Keratinocyte (primary cell): ENCODE measurements at regions not wholly inside any gene's neighbourhood (a gene's known extent, or its start where the extent isn't known, plus 50 kb on each side); places are given as distances from the start of the nearest gene placed in this dataset.

Experiments used
- DNase-seq: peaks from one replicate; pipeline ENCODE4 v3.0.0-alpha.2; 2011; ENCODE audit warnings: low read depth, missing footprints, low spot score
- FAIRE-seq: peaks from 2 replicates; lab custom pipeline; 2011; peaks lifted over from hg19 to GRCh38; lab: Jason Lieb, UNC
- H2AFZ ChIP-seq: 2 replicates; pipeline ENCODE4 v1.6.0; 2012; ENCODE audit warnings: low read length, control low read depth, inconsistent platforms; ENCODE audit not compliant: control insufficient read depth
- H3K27ac ChIP-seq: 2 replicates; pipeline ENCODE4 v1.5.1; 2011; ENCODE audit warnings: low read length; ENCODE audit not compliant: control insufficient read depth, insufficient read depth
- H3K27me3 ChIP-seq: 3 replicates; pipeline ENCODE4 v1.6.0; 2011; ENCODE audit warnings: low read length; ENCODE audit not compliant: control insufficient read depth, insufficient read depth; ENCODE audit errors: extremely low read depth
- H3K36me3 ChIP-seq, 2 experiments: 2 replicates in 1 of 2; 3 replicates in 1 of 2; pipeline ENCODE4 v1.5.1; 2011; ENCODE audit warnings: low read length in 2 of 2, mild to moderate bottlenecking in 1 of 2; ENCODE audit not compliant: control insufficient read depth in 2 of 2, insufficient read depth in 2 of 2; ENCODE audit errors: extremely low read depth in 1 of 2
- H3K4me1 ChIP-seq: 3 replicates; pipeline ENCODE4 v1.5.1; 2011; ENCODE audit warnings: low read length; ENCODE audit not compliant: control insufficient read depth, insufficient read depth; ENCODE audit errors: extremely low read depth
- H3K4me2 ChIP-seq: 3 replicates; pipeline ENCODE4 v1.6.0; 2011; ENCODE audit warnings: low read depth, low read length; ENCODE audit not compliant: control insufficient read depth, insufficient read depth; ENCODE audit errors: extremely low read depth
- H3K4me3 ChIP-seq, 3 experiments: fragments of 200-600 bp in 1 of 3; sonication (generic) in 1 of 3; 2 replicates in 2 of 3; 3 replicates in 1 of 3; pipeline ENCODE4 v1.5.1; 2011 to 2016; ENCODE audit warnings: low read length in 3 of 3, mild to moderate bottlenecking in 3 of 3, control low read depth in 2 of 3, inconsistent platforms in 1 of 3, low read depth in 1 of 3, mixed read lengths in 1 of 3, mixed run types in 1 of 3, moderate library complexity in 1 of 3; ENCODE audit not compliant: control insufficient read depth in 2 of 3, insufficient read depth in 2 of 3; ENCODE audit errors: extremely low read depth in 1 of 3
- H3K79me2 ChIP-seq: 2 replicates; pipeline ENCODE4 v1.6.0; 2012; ENCODE audit warnings: low read length; ENCODE audit not compliant: control insufficient read depth, insufficient read depth
- H3K9ac ChIP-seq: 3 replicates; pipeline ENCODE4 v1.6.0; 2011; ENCODE audit warnings: low read length; ENCODE audit not compliant: control insufficient read depth, insufficient read depth; ENCODE audit errors: extremely low read depth
- H3K9me1 ChIP-seq: 3 replicates; pipeline ENCODE4 v1.6.0; 2011; ENCODE audit warnings: low read length; ENCODE audit not compliant: control insufficient read depth, insufficient read depth; ENCODE audit errors: extremely low read depth
- H3K9me3 ChIP-seq: 2 replicates; pipeline ENCODE4 v1.5.1; 2012; ENCODE audit warnings: low read depth, low read length; ENCODE audit not compliant: control insufficient read depth
- H4K20me1 ChIP-seq: 3 replicates; pipeline ENCODE4 v1.6.0; 2011; ENCODE audit warnings: low read length; ENCODE audit not compliant: control insufficient read depth, insufficient read depth; ENCODE audit errors: extremely low read depth
- CTCF ChIP-seq, 3 experiments: IDR thresholded peaks in 1 of 3; conservative IDR thresholded peaks in 1 of 3; optimal IDR thresholded peaks in 1 of 3; 2 replicates in 2 of 3; 3 replicates in 1 of 3; pipeline versions ENCODE3 to v1.5.1; 2011; ENCODE audit warnings: low read length in 3 of 3, mild to moderate bottlenecking in 3 of 3, moderate library complexity in 2 of 3, control low read depth in 1 of 3, inconsistent platforms in 1 of 3; ENCODE audit not compliant: insufficient read depth in 2 of 3; ENCODE audit errors: extremely low read depth in 1 of 3
- EZH2 ChIP-seq: IDR thresholded peaks from one replicate; pipeline ENCODE4 v1.6.1; 2012; ENCODE audit warnings: inconsistent platforms, mild to moderate bottlenecking, low read length, moderate library complexity
- dilution Hi-C: fragments of 300-500 bp; cut with MboI; formaldehyde crosslinking; loops from one replicate; pipeline ENCODE4 v1.7.0; 2020; ENCODE audit warnings: low sequenced_read_pairs; ENCODE audit not compliant: extremely low pct_ligation_motif_present

- no peak overlapping the region for H3K4me3 ChIP-seq
- no peak overlapping the region for H3K4me2 ChIP-seq
- no peak for TF ChIP-seq EZH2
- H3K27ac ChIP-seq, result no peak overlapping the region
- H4K20me1 ChIP-seq, result no peaks in the 10 kb centered on the region
- dilution Hi-C loops, result no loop called here
- no peaks in the 10 kb centered on the region for H3K4me1 ChIP-seq
- no peak overlapping the region for H2AFZ ChIP-seq
- H3K27me3 ChIP-seq, result no peaks in the 10 kb centered on the region
- no peaks in the 10 kb centered on the region for H3K9me1 ChIP-seq
- H3K9ac ChIP-seq, result no peak overlapping the region
- H3K79me2 ChIP-seq, result no peaks in the 10 kb centered on the region
- no peak for FAIRE-seq
- no peak for DNase-seq
- H3K36me3 ChIP-seq, result no peaks in the 10 kb centered on the region
- no peaks in the 10 kb centered on the region for H3K9me3 ChIP-seq
These were observed 134.8 kb upstream of the TSHZ2 start for GRCh38 chr20:52837378-52837777.

GRCh38 chr20:52833901-52834300 lies 138.3 kb upstream of the TSHZ2 start:
- no peak for FAIRE-seq

More at GRCh38 chr20:52833901-52834300, 138.3 kb upstream of the TSHZ2 start:
- TF ChIP-seq EZH2 (no peak), CTCF (optimal IDR thresholded peaks at IDR 0.05 in 1 of 3, IDR thresholded peaks at IDR 0.05 in 1 of 3, conservative IDR thresholded peaks at IDR 0.05 in 1 of 3; ENCODE audit: extremely low read depth in 1 of 3, insufficient read depth in 2 of 3, low read length in 3 of 3) (no peak)
- Histone ChIP-seq H2AFZ (no peak overlapping the region), H3K9ac (no peak overlapping the region), H3K9me3 (no peaks in the 10 kb centered on the region), H3K27ac (no peak overlapping the region), H3K4me2 (no peak overlapping the region), H3K4me1 (no peaks in the 10 kb centered on the region), H3K79me2 (no peaks in the 10 kb centered on the region), H3K36me3 (no peaks in the 10 kb centered on the region), H3K9me1 (no peaks in the 10 kb centered on the region), H3K27me3 (no peaks in the 10 kb centered on the region), H3K4me3 (no peak overlapping the region), H4K20me1 (no peaks in the 10 kb centered on the region)
- DNase-seq, result no peak
- dilution Hi-C loops, result no loop called here
